MM.1S (cell line): ENCODE measurements at regions not wholly inside any gene's neighbourhood (a gene's known extent, or its start where the extent isn't known, plus 50 kb on each side); places are given as distances from the start of the nearest gene placed in this dataset.

Experiments used
- DNase-seq: peaks from one replicate; pipeline ENCODE4 v3.0.0-alpha.2; 2015
- H2AFZ ChIP-seq: fragments of 300-600 bp; sonication (generic); 2 replicates; pipeline ENCODE4 v1.6.0; 2016; ENCODE audit warnings: antibody characterized with exemption, low read length
- H3F3A ChIP-seq: fragments of 300-600 bp; sonication (generic); 2 replicates; pipeline ENCODE4 v1.6.1; 2016; ENCODE audit warnings: mild to moderate bottlenecking, antibody characterized with exemption, low read length, moderate library complexity, mixed read lengths; ENCODE audit not compliant: insufficient read depth
- H3K27ac ChIP-seq: fragments of 300-600 bp; sonication (generic); 2 replicates; pipeline ENCODE4 v1.5.1; 2016; ENCODE audit warnings: mild to moderate bottlenecking, low read length
- H3K27me3 ChIP-seq: fragments of 300-600 bp; sonication (generic); replicated peaks from 2 replicates; pipeline ENCODE4 v1.6.0; 2016; ENCODE audit warnings: low read length; ENCODE audit not compliant: insufficient read depth
- H3K36me3 ChIP-seq: fragments of 300-600 bp; sonication (generic); replicated peaks from 2 replicates; pipeline ENCODE4 v1.6.1; 2016; ENCODE audit warnings: mild to moderate bottlenecking, low read length, mixed read lengths; ENCODE audit not compliant: insufficient read depth
- H3K4me1 ChIP-seq: fragments of 300-600 bp; sonication (generic); 2 replicates; pipeline ENCODE4 v1.6.1; 2016; ENCODE audit warnings: low read length, mixed read lengths
- H3K4me2 ChIP-seq: fragments of 300-600 bp; sonication (generic); 2 replicates; pipeline ENCODE4 v1.6.0; 2016; ENCODE audit warnings: low read depth, low read length
- H3K4me3 ChIP-seq: fragments of 300-600 bp; sonication (generic); 2 replicates; pipeline ENCODE4 v1.5.1; 2016; ENCODE audit warnings: low read length, mixed read lengths
- H3K79me2 ChIP-seq: fragments of 300-600 bp; sonication (generic); 2 replicates; pipeline ENCODE4 v1.6.1; 2016; ENCODE audit warnings: mixed run types, low read length, mixed read lengths
- H3K9ac ChIP-seq: fragments of 300-600 bp; sonication (generic); 2 replicates; pipeline ENCODE4 v1.6.1; 2016; ENCODE audit warnings: low read length, mixed read lengths
- H3K9me2 ChIP-seq: fragments of 300-600 bp; sonication (generic); replicated peaks from 2 replicates; pipeline ENCODE4 v1.6.1; 2016; ENCODE audit warnings: mild to moderate bottlenecking, low read length, mixed read lengths; ENCODE audit not compliant: insufficient read depth
- H3K9me3 ChIP-seq: fragments of 300-600 bp; sonication (generic); replicated peaks from 2 replicates; pipeline ENCODE4 v1.6.1; 2016; ENCODE audit warnings: mild to moderate bottlenecking, low read length, mixed read lengths; ENCODE audit not compliant: insufficient read depth
- H4K20me1 ChIP-seq: fragments of 300-600 bp; sonication (generic); 2 replicates; pipeline ENCODE4 v1.6.1; 2016; ENCODE audit warnings: mild to moderate bottlenecking, low read length, moderate library complexity, mixed read lengths; ENCODE audit not compliant: insufficient read depth
- CTCF ChIP-seq: fragments of 300-600 bp; sonication (generic); IDR thresholded peaks from 2 replicates; pipeline ENCODE4 v1.5.1; 2016; ENCODE audit warnings: antibody characterized with exemption, low read length, mixed read lengths
- EZH2 ChIP-seq: fragments of 300-600 bp; sonication (generic); optimal IDR thresholded peaks from 2 replicates; pipeline ENCODE3; 2017; ENCODE audit warnings: low read depth, mild to moderate bottlenecking, antibody characterized with exemption, low read length, mixed read lengths
- EZH2phosphoT487 ChIP-seq: fragments of 300-600 bp; sonication (generic); IDR thresholded peaks from 2 replicates; pipeline ENCODE4 v1.6.1; 2018; ENCODE audit warnings: antibody characterized with exemption, low read length

GRCh38 chr13:89169951-89170350, 1498.8 kb downstream of the SLITRK5 start:
- TF ChIP-seq EZH2phosphoT487 (no peak), CTCF (no peak), EZH2 (no peak)
- H2AFZ ChIP-seq = no peak overlapping the region
- H3K27me3 ChIP-seq = no peaks in the 10 kb centered on the region
- no peak overlapping the region for H3K4me3 ChIP-seq
- H3K9me3 ChIP-seq = no peaks in the 10 kb centered on the region
- H3K4me1 ChIP-seq = no peaks in the 10 kb centered on the region
- H3K36me3 ChIP-seq = no peaks in the 10 kb centered on the region
- no peaks in the 10 kb centered on the region for H4K20me1 ChIP-seq
- no peaks in the 10 kb centered on the region for H3K79me2 ChIP-seq
- H3K27ac ChIP-seq = no peak overlapping the region
- H3F3A ChIP-seq = no peaks in the 10 kb centered on the region
- DNase-seq = no peak
- no peaks in the 10 kb centered on the region for H3K9me2 ChIP-seq
- no peak overlapping the region for H3K4me2 ChIP-seq
- H3K9ac ChIP-seq = no peak overlapping the region

DNA sequence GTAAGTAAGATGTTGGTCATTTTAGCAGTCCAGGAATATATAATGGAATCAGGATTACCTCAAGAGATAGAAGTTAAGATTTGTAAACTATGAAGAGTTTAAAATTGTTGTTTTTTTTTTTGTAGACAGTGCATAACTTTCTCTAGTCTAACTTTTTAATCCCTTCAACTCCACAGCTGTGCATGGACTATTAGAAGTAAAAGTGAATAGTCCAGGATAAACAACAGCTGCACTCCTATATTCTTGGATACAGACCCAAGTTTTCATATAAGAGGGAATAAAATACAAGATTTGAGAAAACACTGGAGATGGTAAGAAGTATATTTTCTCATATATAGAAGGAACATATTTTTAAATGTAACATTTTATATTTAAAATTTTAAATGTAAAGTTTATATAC, 1509.9 kb downstream of the SLITRK5 start:
- Histone ChIP-seq H3K79me2 (no peaks in the 10 kb centered on the region), H3K9me3 (no peaks in the 10 kb centered on the region), H3K4me2 (no peak overlapping the region), H3K4me3 (no peak overlapping the region), H4K20me1 (no peaks in the 10 kb centered on the region), H3K9ac (no peak overlapping the region), H3K27me3 (no peaks in the 10 kb centered on the region), H3K27ac (no peak overlapping the region), H3F3A (no peaks in the 10 kb centered on the region), H3K4me1 (no peaks in the 10 kb centered on the region), H3K9me2 (no peaks in the 10 kb centered on the region), H3K36me3 (no peaks in the 10 kb centered on the region), H2AFZ (no peak overlapping the region)
- DNase-seq = no peak
- TF ChIP-seq CTCF = no peak
- no peak for TF ChIP-seq EZH2
- no peak for TF ChIP-seq EZH2phosphoT487

DNA sequence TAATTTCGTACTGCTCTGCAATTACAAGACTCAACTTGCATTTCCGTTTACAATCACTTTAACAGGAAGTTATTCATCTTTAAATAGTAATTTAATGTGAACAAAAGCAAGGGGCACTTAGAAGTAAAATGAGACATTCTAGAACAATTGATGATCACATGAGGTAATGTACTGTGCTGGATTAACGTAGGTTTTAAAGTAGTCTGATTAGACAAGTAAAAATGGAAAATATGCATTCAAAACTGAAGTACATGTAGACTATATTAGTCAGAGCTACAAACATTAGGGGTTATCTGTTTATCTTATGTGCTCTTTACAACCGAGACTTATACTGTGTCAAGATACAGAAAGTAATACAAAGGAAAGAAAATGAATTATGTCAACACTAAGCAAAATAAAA, 1528.0 kb downstream of the SLITRK5 start:
- H3K4me1 ChIP-seq = no peaks in the 10 kb centered on the region
- no peak for TF ChIP-seq CTCF
- TF ChIP-seq EZH2phosphoT487 = no peak
- no peak for TF ChIP-seq EZH2
- no peaks in the 10 kb centered on the region for H3K36me3 ChIP-seq
- no peaks in the 10 kb centered on the region for H3K9me2 ChIP-seq
- H3K9me3 ChIP-seq = no peaks in the 10 kb centered on the region
- no peaks in the 10 kb centered on the region for H3K79me2 ChIP-seq
- H3K27me3 ChIP-seq = no peaks in the 10 kb centered on the region
- H3K4me3 ChIP-seq = no peak overlapping the region
- no peaks in the 10 kb centered on the region for H4K20me1 ChIP-seq
- H3F3A ChIP-seq = no peaks in the 10 kb centered on the region
- no peak overlapping the region for H3K4me2 ChIP-seq
- H3K27ac ChIP-seq = no peak overlapping the region
- no peak for DNase-seq
- no peak overlapping the region for H2AFZ ChIP-seq
- H3K9ac ChIP-seq = no peak overlapping the region

DNA sequence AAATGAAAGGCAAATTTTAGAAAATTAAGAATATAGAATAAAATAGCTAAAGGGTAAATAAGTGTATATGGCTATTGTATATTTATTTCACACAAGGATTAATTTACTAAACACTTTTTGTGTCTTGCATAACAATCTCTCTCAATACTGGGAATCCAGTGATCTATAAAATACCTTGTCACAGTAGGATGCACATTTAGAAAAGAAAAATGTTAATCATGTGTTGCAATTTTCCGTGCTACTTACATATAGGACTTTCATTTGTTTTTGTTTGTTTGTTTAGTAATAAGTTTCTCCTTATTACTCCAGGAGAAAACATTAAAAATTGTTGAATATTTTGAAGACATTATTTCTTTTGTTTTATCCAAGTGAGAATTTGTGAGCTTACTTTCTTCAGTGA, 1533.3 kb downstream of the SLITRK5 start:
- no peaks in the 10 kb centered on the region for H3K9me2 ChIP-seq
- no peaks in the 10 kb centered on the region for H3K36me3 ChIP-seq
- DNase-seq = no peak
- H3F3A ChIP-seq = no peaks in the 10 kb centered on the region
- H2AFZ ChIP-seq = no peak overlapping the region
- H3K27me3 ChIP-seq = no peaks in the 10 kb centered on the region
- H4K20me1 ChIP-seq = no peaks in the 10 kb centered on the region
- H3K79me2 ChIP-seq = no peaks in the 10 kb centered on the region
- H3K4me3 ChIP-seq = no peak overlapping the region
- no peaks in the 10 kb centered on the region for H3K4me1 ChIP-seq
- no peak overlapping the region for H3K9ac ChIP-seq
- H3K27ac ChIP-seq = no peak overlapping the region
- no peak for TF ChIP-seq CTCF
- TF ChIP-seq EZH2phosphoT487 = no peak
- TF ChIP-seq EZH2 = no peak
- H3K9me3 ChIP-seq = no peaks in the 10 kb centered on the region
- no peak overlapping the region for H3K4me2 ChIP-seq
